ENCODE measurements at regions not wholly inside any gene's neighbourhood (a gene's known extent, or its start where the extent isn't known, plus 50 kb on each side); places are given as distances from the start of the nearest gene placed in this dataset.
A peak's percentile ranks its signal among the peaks of the same experiment; 100 is the strongest.

DNA sequence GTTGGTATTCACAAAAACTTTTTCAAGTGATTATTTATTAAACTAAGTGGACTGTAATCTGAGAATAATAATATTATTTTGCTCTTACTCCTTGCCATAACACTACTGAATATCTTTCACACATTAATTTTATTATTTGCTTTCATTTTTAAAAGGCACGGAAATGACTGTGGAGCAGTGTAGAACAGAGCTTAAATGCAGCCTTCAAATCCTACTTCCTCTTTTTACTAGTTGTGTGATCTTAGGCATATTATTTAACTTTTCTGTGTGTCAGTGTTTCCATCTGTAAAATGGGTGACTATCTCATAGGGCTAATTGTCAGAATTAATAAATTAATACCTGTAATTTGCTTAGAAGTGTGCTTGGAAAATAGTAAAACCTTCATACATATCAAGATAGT, 55.5 kb upstream of the SLC8A1 start:
- DNase-seq (ENCODE audit: low spot score), result no peak

DNA sequence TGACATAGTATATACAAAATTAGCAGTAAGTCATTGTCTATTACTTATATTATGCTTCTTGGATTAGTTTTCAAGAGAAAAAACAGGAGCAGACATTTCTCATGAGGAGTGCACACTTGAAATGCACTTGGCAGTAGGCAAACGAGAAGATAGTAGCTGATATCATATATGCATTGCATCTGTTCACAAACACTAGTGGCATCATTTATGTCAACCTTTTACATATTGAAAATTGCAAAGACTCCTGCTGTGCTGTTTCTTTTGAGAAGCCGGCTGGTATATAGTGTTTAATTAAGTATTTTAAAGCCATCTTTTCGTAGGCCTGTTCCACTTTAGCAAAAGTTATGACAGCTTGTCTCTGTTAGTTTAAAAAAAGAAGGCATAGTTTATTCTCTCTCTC, 58.4 kb upstream of the SLC8A1 start:
- no peak for DNase-seq (ENCODE audit: low spot score)

DNA sequence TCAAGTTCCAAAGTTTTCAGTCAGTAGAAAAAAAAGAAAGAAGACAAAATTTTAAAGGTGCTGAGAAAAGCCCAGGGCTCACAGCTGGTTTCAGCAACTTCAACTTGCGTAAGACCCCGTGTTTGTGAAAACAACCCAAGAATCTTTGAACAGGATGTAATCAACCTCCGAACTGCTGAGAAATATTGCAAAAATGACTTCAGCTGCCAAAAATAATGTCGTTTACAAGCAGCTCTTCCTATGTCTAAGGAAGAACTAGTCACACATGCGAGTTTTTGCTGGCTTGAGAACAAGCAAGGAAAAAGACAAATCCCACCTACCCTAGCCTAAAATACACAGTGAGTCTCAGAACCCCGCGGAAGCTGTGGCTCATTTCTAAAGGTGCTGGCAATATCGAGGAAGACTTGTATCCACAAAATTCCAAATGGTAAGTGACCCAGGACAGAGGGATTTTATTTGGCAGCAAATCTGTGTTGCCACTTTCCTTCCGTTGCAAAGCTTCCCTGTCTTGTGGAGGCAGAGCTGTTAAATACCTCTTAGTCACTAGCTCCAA, 59.8 kb upstream of the SLC8A1 start:
- no peak for DNase-seq (ENCODE audit: low spot score)

DNA sequence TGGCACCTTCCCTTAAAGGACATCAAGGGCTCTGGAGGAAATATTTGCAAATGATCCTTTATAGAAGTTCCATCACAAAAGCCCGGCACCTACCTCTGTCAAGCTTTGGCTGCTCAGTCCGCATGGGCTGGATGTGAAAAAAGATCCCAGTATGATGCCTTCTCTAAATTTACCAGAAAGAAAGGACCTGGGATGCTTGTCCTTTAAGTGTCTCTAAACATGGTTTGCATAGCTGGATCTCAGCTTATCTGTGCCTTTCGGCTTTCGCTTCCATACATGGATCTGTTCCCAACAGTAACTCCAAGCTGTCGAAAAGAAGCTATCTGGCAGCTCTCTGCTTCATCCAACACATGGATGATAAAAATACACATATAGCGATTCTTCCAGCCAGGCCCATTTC, 60.4 kb upstream of the SLC8A1 start:
- DNase-seq (ENCODE audit: low spot score), result no peak

DNA sequence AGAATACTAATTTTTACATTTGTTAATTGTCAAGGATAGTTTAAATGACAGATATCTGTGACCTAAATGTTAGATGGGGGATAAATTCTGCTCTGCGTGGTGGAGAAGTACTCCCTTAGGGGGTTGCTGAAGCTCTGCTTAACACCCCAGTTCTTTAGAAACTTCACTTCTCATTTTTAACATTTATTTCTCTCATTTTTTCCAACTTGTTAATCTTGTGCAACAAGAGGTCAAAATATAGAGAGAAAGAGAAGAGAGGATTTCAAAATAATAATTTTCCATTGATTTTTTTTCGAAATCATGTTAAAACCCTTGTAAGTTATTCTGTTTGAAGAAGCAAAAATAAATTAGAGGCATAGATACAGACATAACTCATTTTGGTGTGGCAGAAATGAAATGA, 61.3 kb upstream of the SLC8A1 start:
- DNase-seq (ENCODE audit: low spot score), result no peak

DNA sequence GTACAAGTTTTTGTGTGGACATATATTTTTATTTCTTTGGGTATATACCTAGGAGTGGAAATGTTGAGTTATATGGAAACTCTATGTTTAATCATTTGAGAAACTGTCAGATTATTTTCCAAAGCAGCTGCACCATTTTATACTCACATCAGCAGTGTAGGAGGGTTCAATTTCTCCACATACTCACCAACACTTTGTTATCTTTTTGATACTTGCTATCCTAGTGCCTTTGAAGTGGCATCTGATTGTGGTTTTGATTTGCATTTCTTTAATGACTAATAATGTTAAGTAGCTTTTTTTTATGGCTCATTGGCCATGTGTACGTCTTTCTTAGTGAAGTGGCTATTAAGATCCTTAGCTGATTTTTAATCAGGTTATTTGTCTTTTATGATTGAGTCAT, 64.7 kb upstream of the SLC8A1 start:
- no peak for DNase-seq (ENCODE audit: low spot score)

DNA sequence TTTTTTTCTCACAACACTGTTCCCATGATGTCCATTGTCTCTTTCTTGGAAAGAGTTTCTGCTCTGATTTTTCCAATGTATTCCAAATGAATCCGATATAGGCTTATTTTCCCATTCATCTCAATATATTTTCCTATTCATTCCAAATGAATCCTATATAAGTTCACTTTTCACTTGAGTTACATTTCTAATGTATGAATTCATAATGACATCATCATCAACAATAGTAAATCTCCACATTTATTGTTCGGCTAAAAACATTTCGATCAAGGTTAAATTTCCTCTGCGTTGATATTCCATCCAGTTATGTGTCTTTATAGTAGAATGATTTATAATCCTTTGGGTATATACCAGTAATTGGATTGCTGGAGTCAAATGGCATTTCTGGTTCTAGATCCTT, 76.7 kb upstream of the SLC8A1 start:
- DNase-seq (ENCODE audit: low spot score), result no peak

DNA sequence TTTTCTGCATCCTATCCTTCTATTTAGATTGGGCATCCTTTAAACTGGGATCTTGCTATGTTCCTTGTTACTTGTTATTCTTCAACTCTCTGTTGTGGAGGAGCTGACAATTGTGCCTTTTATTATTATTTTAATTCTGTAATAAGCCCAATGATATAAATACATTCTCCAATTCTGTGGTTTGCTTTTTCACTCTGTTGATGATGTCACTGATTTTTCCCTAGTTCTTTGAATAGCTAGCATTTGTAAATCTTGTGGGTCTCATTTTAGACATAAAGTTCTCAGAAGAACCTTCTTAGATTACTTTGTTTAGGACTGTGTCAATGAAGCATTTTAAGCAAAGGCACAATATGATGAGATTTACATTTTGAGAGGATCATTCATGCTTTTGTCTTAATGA, 79.5 kb upstream of the SLC8A1 start:
- no peak for DNase-seq (ENCODE audit: low spot score)

DNA sequence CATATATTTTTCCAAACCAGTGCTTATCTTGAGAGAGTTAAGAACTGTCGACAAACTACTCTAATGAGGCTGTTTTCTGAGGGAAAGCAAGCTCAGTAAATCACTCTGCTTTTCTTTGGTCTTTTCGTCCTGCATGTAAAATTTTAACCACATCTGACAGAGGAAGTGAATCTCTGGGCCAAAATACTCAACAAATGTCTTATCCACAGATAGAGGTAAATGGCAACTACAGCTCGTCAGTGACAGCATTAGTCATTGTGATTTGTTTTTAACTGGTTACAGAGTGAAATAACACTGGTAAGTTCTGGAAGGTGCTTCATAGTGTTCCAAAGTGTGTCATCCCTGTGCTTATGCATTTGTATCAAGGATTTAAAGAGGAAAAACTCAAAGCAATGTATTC, 82.6 kb upstream of the SLC8A1 start:
- no peak for DNase-seq (ENCODE audit: low spot score)

DNA sequence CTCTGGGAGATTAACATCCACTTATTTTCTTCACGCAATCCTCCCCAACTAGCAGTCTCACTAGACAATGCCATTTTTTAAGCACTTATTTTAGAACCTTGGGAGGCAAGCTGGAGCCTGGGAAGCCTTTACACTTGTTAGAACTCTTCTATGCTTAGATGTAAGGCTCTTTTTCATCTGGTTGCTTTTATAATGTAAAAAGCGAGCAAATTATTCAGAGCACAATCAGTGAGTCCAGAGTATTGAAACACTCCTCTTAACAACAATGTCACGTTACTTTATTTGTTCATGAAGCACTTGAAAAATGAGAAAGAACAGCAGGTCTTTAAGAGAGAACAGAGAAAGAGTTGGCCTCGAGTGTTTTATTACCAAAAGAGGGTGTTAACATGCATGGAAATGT, 84.1 kb upstream of the SLC8A1 start:
- no peak for DNase-seq (ENCODE audit: low spot score)

DNA sequence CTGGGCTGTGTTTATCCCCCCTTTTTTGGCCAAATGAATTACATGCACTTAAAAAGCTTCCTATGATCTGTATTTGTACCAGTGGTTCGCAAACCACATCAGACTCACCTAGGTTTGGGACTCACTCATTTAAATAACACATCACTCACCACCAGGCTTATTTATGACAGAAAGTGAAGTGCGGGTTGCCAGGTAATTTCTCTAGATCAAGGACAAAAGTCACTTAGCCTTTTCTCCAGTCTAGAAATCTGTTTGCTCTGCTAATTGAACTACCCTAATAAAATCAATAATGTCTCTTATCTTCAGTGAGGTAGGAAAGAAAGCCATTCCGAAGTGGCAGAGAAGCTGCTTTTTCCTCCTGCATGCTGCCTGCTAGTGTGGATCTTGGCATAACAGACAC, 88.1 kb upstream of the SLC8A1 start:
- no peak for DNase-seq (ENCODE audit: low spot score)

DNA sequence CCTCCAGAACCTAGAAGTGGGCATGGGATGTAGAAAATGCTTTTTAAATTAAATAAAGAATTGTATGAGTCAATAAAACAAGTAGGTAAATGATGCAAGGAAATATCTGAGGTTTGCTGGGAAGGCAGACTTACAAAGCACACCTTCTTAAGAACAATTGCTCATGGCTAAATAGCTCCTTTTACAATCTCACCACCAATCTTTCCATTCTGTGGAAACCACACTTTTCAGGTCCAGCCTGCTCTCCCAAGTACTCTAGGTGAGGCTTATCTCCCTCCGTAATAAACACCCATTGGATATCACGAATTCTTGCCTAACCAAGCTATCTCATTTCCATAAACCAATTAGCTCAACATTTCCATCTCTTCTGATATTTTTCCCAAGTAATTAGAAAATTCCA, 91.5 kb upstream of the SLC8A1 start:
- no peak for DNase-seq (ENCODE audit: low spot score)

DNA sequence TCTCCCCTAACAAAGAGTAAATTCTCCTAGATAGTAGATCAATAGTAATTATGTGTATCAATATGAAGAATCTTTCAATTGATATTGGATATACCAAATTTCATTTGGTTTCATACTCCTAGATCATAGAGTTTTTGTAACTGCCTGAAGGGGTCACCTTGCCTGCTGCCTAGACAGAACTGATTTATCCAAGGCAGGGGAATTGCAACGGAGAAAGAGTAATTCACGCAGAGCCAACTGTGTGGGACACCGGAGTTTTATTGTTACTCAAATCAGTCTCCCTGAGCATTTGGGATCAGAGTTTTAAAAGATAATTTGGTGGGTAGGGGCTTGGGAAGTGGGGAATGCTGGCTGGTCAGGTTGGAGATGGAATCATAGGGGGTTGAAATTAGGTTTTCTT, 92.2 kb upstream of the SLC8A1 start:
- no peak for DNase-seq (ENCODE audit: low spot score)

DNA sequence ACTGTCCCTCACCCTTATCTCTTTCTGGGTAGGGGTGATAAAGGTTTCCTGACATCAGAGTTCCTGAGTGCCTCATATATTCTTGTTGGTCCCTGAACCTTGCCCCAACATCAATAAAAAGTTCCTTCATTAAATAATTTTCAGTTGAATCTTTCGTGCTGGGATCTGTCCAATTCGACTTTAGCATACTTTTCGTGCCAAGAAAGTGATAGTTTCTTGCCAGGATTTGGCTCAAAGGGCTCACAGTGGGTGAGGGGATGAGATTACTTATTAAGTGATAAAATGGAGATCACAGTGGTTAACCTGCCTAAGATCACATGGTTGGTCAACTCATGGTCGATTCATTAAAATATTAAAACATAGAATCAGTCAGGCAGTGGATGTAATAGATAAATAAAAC, 93.8 kb upstream of the SLC8A1 start:
- DNase-seq (ENCODE audit: low spot score), result no peak

DNA sequence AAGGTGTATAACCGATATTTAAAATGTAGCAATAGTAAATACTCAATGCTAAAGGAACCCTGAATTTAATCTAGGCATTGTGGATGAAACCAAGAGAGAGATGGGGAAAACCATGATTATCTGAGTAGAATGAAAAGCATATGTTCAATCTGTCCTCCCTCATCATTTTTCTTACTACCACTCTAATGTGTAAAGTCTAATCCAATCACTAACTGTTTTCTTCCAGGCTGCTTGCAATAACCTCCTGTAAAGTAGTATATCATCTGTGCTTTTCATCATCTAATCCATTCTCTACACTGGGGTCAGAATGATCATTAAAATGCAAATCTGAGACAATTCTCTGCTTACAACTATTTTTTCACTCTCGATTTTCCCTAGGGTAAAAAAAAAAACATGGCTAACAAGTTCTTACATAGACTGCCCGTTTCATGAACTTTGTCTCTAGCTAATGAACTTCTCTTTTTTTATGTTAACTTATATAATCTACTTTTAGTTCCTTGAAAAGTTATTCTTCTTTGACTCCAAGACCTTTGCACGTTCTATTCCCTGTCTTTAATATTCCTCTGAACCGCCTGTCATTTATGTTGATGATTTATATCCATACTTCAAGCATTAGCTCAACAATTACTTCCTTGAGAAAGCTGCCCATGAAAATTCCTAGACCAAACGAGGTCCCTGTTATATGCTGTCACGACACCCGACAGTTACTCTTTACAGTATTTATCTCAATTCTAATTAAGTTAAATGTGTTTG, 94.7 kb upstream of the SLC8A1 start:
- DNase-seq (ENCODE audit: low spot score), result peak; percentile 5

DNA sequence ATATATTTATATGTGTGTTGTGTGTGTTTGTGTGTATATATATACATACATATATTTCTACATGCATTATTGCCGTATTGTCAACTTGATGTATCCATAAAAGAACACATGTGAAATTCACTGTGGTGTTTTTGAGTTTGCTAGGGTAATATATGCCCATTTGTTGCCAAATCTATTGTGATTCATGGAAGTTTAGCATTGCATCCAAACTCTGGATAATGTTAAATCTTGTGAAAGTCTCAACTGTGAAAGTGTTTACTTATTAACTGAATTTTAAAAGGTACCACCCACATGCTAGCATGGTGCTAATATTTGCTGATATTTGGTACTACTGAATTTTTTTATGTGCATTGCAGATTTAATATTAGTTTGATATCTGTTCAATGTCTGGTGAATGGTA, 96.6 kb upstream of the SLC8A1 start:
- DNase-seq (ENCODE audit: low spot score), result no peak

DNA sequence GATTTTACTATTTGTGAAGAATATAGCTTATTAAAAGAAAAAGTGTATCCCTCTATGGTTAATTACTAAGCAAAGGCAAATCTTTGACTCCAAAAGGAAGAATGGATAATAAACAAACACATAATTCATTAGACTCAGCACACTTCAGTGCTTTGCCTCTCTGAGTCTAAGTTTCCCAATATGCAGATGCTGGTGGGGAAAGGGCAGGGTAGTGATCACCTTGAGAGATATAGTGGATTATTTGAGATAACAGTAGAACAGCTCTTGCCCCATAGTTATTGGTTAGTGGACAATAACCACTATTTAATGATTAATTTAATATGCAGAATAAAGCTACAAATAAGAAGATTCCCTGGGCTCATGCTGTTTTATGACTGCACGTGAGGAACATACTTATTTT, 98.2 kb upstream of the SLC8A1 start:
- no peak for DNase-seq (ENCODE audit: low spot score)

DNA sequence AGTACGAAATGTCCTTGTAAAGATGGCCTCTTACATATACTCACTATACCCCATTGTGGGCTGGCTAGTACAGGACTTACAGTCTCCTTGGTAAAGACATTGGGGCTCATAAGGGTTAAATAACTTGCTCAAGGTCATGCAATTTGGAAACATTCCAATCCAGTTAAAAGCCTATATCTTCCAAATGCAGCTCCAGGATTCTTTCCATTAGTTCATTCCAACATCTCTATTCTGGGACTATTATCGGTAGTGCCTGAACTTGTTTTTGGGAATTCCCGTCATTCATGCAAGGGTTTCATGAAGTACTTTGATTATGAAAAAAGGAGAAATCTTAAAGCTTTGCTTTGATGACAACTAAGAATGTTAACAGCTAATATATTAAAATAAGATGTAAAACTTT, 99.2 kb upstream of the SLC8A1 start:
- DNase-seq (ENCODE audit: low spot score), result no peak

DNA sequence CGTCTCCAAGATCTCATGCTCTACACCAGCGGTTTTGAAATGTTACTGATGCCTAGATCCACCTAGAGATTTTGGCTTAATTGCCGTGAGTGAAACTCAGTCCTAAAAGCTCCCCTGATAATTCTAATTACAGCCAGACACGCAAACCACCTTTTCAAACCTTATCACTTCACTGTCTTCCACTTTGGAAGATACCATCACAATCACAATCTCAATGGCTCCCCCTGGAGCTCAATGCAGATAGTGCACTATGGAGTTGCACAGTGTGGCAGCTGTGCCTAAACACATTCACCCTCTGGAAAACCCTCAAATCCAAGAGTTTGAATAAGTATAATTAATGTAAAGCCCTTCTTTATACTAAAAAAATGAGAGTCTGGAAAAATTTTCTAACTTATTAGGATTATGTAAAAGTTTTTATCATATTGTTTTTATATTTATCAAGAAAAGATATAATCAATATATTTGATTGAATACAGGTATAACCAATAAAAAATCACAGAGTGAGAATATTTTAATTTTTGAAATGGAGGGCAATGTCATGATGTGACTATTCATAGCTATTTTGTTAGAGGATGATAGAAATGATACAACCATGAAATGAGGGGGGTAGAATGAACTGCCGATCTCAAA, 102.9 kb upstream of the SLC8A1 start:
- DNase-seq (ENCODE audit: low spot score), result peak; percentile 18

DNA sequence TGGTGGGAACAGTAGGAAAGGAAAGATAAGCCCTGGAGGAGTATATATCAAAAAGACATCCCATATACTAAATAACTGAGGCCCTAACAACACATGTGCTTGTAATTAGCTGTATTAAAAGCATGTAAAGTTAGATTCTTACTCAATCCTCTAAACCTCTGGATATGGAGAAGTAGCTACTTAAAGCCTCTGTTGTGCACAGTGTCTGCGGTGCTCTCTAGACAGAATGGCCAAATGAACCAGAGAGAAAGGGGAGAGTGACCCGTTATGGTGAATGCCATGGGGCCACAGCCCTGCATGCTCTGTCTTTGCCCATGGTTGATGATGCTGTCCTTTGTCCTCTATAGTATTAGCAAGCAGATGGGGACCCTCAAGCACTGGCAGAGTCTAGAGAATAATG, 104.4 kb upstream of the SLC8A1 start:
- no peak for DNase-seq (ENCODE audit: low spot score)

DNA sequence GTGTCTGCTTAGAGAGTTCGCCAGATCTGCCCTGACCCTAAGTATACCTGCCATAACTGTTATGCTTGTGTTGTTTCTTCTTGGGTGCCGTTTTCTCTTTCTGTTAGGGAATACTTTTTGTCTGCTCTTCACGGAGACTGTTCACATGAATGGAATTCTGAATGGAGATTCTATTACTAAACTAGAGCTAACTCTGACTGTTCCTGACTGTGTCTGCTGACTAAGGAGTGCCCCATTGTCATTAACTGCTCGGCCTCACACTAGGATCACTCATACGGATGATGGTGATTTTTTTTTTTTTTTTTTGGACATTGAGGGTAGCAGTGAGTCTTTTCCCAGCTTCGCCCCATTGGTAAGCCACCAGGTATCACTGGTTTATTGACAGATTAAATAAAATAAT, 104.8 kb upstream of the SLC8A1 start:
- DNase-seq (ENCODE audit: low spot score), result no peak

DNA sequence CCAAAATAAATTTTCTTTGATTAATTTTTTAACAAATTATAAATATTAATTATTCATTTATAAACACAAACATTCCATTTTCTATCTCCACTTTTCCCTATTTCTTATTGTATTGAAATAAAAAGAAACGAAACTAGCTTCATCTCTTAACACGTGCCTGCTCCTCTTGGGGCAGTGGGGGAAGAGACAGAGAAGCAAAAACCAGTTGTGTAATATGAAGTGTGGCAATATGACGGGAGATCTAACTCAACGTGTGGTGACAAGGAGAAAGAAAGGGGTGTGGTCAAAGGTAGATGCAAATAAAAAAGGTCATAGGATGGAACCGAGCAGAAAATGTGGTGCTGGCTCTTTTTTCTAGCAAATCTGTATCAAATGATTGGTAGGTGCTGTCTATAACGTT, 106.9 kb upstream of the SLC8A1 start:
- DNase-seq (ENCODE audit: low spot score), result no peak

DNA sequence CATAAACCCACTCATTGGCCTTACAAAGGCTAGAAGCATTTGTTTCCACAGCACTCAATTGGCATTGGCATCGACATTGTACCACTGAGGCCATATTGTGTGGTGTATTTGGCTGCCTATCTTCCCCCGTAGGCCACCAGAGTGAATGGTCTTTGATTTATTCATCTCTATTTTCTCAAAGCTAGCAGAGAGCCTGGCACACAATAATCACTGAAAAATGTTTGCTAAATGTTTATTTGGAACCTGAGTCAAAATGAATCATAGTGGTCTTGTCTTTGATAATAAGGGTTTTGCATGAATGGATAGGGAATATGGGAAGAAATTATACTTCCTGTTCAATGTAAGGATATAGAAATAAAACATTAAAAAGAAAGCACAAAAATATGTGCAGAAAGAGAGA, 107.3 kb upstream of the SLC8A1 start:
- DNase-seq (ENCODE audit: low spot score), result no peak

DNA sequence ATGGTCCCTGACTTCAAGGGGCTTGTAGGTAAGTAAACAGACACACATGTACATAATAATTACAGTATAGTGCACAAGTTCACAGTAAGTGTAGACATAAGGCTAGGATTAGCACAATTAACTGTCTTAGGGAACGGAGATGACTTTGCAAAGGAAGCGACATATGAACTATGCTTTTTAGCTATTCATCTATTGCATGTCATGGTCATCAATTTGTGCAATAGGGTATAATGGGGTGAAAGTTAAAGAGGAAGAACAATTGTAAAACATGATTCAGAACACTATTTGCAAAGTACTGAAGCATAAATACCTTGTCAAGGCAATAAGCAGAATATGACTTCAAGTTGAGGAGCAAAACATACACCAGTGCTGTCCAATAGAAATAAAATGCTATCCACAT, 112.3 kb upstream of the SLC8A1 start:
- no peak for DNase-seq (ENCODE audit: low spot score)
